ENCODE measurements at regions not wholly inside any gene's neighbourhood (a gene's known extent, or its start where the extent isn't known, plus 50 kb on each side); places are given as distances from the start of the nearest gene placed in this dataset.

DNA sequence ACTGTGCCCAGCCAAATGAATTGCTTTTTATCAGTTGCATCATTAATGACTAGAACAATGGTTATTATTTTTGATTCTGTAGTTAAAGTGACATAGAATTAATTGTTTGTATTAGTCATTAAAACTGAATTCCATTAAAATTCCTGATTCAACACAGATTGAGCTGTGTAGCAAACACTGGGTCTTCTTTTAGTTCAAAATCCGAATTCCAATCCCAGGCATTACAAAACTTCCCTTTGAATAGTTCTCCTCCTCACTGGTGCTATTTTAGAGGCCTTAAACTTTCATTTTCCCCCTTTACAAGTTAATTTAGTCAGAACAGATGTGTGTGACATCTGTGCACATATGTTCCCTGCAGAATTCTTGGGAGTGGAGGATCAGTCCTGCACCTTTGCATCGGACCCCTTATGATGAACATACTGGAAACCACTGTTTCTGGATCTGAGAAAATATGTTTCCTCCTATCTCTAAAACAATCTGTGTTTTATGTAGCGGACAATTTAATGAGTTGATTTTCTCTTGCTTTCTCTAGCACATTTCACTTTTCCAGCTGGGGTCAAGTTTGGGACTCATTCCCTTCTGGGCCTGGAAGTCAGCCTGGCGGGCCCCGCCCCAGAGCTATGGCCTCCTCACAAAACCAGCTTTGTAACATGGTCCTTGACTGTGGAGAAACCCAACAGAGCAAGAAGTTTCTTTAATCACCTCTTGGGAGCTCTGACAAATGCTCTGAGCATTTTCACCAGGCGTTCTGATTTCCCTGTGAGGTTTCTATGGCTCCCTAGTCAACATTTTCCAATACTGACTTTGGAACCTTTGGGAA is 87.9 kb upstream of the MAMDC2 start:
- no peak for DNase-seq (ENCODE audit: low read depth)

- DNase-seq (ENCODE audit: low read depth), result no peak
Observed at GRCh38 chr9:69961843-69962242, 81.8 kb upstream of the MAMDC2 start.

- no peak for DNase-seq (ENCODE audit: low read depth)
Observed at GRCh38 chr9:69963803-69964202, 79.8 kb upstream of the MAMDC2 start.

DNA sequence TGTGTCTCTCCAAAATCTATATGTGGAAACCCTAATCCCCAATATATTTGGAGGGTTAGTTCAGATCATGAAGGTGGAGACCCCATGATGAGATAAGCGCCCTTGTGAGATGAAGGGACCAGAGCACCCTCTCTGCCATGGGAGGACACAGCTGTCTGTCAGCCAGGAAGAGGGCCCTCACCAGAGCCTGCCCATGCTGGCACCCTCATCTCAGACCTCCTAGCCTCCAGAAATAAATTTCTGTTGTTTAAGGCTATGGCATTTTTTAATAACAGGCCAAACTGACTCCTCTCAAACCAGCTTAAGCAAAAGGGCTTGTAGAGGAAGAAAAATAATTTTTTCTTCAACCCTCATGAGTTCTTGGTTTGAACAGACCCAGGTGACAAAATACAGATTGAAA is 79.2 kb upstream of the MAMDC2 start:
- no peak for DNase-seq (ENCODE audit: low read depth)

DNA sequence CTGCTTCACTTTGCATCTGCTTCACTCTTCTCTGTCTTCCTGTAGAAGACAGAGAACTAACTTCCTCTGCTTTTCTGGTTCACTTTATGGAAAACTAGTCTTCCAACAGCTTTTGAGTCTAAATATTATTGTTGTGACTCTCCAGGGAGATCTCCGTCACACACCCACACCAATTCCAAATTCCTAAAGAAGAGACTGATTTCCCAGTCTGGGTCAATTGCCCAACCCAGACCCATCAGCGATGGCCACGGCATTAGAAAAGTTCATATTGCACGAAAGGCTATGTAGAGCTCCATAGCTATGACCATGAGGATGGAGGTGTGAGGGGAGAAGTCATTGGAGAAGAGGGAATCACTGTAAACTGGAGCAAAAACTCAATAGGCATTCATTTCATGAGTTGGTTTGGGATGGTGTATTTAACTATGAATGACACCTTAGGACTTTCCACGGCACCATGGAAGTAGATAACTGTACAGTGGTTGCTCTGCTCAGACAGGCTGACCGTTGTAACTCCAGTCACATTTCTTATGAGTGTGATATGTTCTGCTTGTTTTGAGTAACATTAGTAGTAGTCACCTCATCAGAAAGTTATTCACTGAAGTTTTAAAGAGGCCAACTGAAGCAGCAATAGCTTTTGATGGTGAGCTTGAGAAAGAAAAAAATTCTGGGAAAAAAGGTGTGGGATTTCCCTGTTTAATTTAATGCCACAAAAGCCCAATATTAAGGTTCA is 78.1 kb upstream of the MAMDC2 start:
- no peak for DNase-seq (ENCODE audit: low read depth)

- no peak for DNase-seq (ENCODE audit: low read depth)
Observed at GRCh38 chr9:69967344-69967743, 76.3 kb upstream of the MAMDC2 start.

- DNase-seq (ENCODE audit: low read depth), result no peak
Observed at GRCh38 chr9:69970001-69970533, 73.6 kb upstream of the MAMDC2 start.

GRCh38 chr9:69971643-69972449 is 71.8 kb upstream of the MAMDC2 start:
- peak; percentile 16 for DNase-seq (ENCODE audit: low read depth)

DNA sequence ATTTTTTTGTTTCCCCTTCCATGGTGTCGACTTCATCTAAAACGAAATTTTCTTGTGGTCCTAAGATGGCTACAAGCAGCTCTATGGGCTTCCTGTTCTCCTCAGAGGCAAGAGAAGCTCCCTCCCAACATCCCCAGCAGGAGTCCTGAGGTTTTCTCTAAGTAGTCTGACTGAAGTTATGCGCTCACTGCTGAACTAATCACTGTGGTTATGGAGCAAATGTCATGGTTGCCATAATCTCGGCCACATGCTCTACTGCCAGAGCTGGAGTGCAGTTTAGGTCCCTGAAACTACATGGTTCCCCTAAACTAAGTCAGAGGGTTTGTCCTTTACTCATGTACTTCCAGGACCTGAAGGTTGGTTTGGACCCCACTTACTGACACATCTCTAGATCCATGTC is 68.0 kb upstream of the MAMDC2 start:
- no peak for DNase-seq (ENCODE audit: low read depth)

DNA sequence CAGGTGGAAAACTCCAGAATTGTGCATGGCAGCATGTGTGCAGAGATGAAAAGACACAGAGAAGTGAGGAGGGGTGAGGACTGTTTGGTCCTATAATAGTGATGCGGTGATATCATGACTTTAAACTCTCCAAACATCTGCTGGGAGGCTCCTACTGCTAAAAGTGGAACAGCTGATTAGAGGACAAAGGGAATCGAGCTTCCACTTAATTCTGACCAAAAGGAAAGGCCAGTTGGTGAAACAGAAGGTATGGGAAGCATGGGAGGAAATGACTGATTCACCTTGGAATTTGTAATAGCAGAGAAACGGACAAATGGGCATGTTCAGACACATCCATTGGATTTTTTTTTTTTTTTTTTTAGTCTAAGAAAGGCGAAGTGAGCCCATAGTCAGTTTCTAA is 67.5 kb upstream of the MAMDC2 start:
- DNase-seq (ENCODE audit: low read depth), result no peak

DNA sequence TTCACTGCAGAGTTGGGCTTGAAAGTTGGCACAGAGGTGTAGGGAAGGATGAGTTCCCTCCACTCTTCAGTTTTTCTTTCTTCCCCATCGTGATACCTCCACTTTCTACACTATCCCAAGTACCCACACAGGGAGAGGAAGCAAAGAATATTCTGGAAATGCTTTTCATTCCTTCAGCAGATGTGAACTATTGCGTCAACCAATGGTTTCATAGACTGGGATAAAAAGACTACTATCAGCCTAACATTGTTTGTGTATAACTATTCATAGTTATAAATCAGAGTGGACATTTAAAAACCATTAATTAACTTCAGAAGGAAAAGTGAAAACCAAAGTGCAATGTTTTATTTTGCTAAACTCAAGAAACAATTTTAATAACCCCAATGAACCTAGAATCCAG is 63.6 kb upstream of the MAMDC2 start:
- DNase-seq (ENCODE audit: low read depth), result no peak

DNA sequence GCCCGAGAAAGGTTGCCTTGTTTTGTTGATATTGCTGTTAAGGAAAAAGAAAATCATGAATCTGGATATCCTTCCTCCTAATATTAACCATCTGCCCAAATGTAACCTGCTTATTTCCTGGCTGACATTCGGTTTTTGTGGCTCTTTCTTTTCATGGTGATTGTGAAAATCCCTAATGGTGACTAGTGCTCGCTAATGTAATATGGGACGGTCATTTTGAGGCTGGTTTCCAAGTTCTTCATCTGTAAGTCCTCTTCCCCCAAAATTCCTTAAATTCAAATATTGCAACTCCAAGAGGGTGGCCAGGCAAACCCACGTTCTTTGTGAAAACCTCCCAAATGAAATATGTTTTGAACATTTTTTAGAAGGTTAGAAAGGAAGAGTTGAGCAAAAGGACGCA is 63.1 kb upstream of the MAMDC2 start:
- no peak for DNase-seq (ENCODE audit: low read depth)

GRCh38 chr9:69981686-69982445 is 61.8 kb upstream of the MAMDC2 start:
- no peak for DNase-seq (ENCODE audit: low read depth)

DNA sequence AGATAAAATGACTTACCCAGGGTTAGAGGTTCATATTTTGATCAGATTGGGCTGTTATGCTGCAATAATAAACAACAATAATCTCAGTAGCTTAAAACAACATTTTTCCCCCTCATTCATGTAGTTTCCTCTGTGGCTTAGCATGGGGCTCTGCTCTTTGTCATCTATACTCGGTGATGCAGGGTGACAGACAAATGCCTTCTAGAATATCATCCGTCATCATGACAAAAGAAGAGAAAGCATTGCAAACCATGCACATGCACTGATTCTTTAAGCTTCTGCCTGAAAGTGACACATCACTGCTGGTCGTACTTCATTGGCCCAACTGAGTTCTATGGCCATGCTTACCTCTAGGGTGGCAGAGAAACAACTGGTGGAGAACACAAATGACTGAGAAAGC is 58.8 kb upstream of the MAMDC2 start:
- DNase-seq (ENCODE audit: low read depth), result no peak

DNA sequence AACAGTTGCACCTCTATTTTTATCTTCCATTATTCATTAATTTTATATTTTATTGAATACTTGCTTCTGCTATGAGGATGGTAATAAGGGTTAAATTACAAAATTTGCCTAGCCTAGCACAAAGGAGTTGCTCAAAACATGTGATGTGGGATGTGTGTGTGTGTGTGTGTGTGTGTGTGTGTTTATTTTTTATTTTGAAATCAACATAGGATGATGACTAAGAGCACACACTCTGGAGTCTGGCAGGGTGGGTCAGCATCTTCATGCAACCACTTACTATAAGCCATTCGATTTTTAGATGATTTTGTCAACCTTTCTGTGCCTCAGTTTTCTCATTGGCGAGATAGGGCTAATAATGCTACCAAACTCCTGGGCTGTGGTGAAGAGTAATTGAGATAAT is 57.7 kb upstream of the MAMDC2 start:
- no peak for DNase-seq (ENCODE audit: low read depth)

- DNase-seq (ENCODE audit: low read depth), result no peak
Observed at GRCh38 chr9:69986970-69987369, 56.7 kb upstream of the MAMDC2 start.

GRCh38 chr9:69987457-69987856 is 56.2 kb upstream of the MAMDC2 start:
- DNase-seq (ENCODE audit: low read depth), result no peak

- no peak for DNase-seq (ENCODE audit: low read depth)
Observed at GRCh38 chr9:69993110-69993509, 50.5 kb upstream of the MAMDC2 start.

Data from activated T-cell treated with anti-CD3 and anti-CD28 coated beads for 1 hour (primary cell).